Progenitor cell of endocrine pancreas (in vitro differentiated cells): ENCODE measurements at regions not wholly inside any gene's neighbourhood (a gene's known extent, or its start where the extent isn't known, plus 50 kb on each side); places are given as distances from the start of the nearest gene placed in this dataset.

Source experiments
- DNase-seq: peaks from one replicate; pipeline ENCODE4 v3.0.0; 2021; ENCODE audit warnings: low spot score; ENCODE audit not compliant: unreplicated experiment
- H3K27ac Mint-ChIP-seq: 2 replicates; pipeline ENCODE4 v1.8.0; 2021; ENCODE audit warnings: mild to moderate bottlenecking, moderate library complexity, mixed read lengths
- H3K27me3 Mint-ChIP-seq: 2 replicates; pipeline ENCODE4 v1.8.0; 2021; ENCODE audit warnings: mixed read lengths
- H3K36me3 Mint-ChIP-seq: 2 replicates; pipeline ENCODE4 v1.8.0; 2022; ENCODE audit warnings: mixed read lengths; ENCODE audit not compliant: insufficient read depth
- H3K4me1 Mint-ChIP-seq: 2 replicates; pipeline ENCODE4 v1.8.0; 2021; ENCODE audit warnings: low read depth, mixed read lengths
- H3K4me3 Mint-ChIP-seq: 2 replicates; pipeline ENCODE4 v1.8.0; 2021; ENCODE audit warnings: low read depth, mild to moderate bottlenecking, moderate library complexity, mixed read lengths
- H3K9me3 Mint-ChIP-seq: 2 replicates; pipeline ENCODE4 v1.8.0; 2021; ENCODE audit warnings: low read depth, mixed read lengths
- TF ChIP-seq, protein P1 (sequence below): fragments of 200-600 bp; sonication (generic); IDR thresholded peaks from one replicate; pipeline ENCODE4 v1.5.0; 2021; ENCODE audit warnings: antibody characterized with exemption, mild to moderate bottlenecking; ENCODE audit not compliant: unreplicated experiment

DNA sequence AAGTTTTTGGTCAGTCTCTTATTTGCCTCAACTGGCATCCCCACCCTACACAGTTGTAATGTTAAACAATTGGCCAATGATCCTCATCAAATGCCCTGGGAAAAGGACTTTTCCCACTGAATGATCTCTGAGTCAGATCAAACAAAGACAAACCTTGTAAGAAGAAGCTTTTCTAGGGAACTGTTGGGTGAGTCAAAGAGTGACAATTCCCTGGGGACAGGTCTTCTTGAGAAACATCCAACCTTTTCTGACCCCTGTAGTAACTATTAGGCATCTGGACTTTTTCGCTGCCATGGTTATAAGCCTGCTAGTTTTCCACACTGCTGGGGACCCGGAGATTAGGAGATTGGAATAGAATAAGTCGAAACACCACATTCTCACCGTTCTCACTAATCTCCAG, 789.8 kb upstream of the API5 start:
- Mint-ChIP-seq H3K9me3 (peaks cover 3% of the 10 kb centered on the region), H3K27me3 (no peaks in the 10 kb centered on the region), H3K36me3 (peaks cover 2% of the 10 kb centered on the region), H3K4me3 (no peak overlapping the region), H3K4me1 (peaks cover 10% of the 10 kb centered on the region), H3K27ac (no peak overlapping the region)
- no peak for DNase-seq
- TF ChIP-seq, protein P1, sequence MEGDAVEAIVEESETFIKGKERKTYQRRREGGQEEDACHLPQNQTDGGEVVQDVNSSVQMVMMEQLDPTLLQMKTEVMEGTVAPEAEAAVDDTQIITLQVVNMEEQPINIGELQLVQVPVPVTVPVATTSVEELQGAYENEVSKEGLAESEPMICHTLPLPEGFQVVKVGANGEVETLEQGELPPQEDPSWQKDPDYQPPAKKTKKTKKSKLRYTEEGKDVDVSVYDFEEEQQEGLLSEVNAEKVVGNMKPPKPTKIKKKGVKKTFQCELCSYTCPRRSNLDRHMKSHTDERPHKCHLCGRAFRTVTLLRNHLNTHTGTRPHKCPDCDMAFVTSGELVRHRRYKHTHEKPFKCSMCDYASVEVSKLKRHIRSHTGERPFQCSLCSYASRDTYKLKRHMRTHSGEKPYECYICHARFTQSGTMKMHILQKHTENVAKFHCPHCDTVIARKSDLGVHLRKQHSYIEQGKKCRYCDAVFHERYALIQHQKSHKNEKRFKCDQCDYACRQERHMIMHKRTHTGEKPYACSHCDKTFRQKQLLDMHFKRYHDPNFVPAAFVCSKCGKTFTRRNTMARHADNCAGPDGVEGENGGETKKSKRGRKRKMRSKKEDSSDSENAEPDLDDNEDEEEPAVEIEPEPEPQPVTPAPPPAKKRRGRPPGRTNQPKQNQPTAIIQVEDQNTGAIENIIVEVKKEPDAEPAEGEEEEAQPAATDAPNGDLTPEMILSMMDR: no peak

DNA sequence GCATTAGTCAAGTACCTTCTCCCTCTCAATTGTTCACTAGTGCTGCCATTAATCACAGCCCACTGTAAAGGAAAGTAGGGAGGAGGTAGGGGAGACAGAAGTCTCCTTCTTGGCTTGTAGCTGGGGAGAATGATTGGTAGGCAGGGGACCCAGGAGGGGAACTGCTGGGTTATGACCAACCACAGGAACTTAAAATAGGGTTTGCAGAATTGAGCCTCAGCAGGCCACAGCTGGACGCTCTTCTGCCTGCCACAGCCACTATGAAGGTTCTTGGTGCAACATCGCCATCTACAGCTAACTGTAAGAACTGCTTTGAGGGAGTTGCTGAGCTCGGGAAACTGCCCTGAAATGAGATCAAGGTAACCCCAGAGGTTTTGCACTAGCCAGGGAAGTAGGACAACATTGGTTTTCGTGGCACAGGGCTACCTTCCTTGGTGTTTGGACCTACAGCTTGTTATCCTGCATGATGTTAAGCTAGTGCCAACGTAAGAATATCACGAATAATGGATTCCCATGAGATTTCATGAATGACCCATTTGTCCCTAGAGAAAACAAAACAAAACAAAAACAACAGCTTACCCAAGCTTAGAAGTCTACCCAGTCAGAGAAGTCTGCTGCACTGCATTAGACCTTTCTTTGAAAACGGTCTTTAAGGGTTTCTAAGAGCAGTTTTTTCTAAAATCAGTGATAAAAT, 787.1 kb upstream of the API5 start:
- no peak overlapping the region for H3K27ac Mint-ChIP-seq
- DNase-seq: peak; percentile 59
- TF ChIP-seq, protein P1: peak; percentile 86
- no peaks in the 10 kb centered on the region for H3K27me3 Mint-ChIP-seq
- no peaks in the 10 kb centered on the region for H3K9me3 Mint-ChIP-seq
- no peaks in the 10 kb centered on the region for H3K36me3 Mint-ChIP-seq
- H3K4me3 Mint-ChIP-seq: no peak overlapping the region
- H3K4me1 Mint-ChIP-seq: peaks cover 10% of the 10 kb centered on the region

DNA sequence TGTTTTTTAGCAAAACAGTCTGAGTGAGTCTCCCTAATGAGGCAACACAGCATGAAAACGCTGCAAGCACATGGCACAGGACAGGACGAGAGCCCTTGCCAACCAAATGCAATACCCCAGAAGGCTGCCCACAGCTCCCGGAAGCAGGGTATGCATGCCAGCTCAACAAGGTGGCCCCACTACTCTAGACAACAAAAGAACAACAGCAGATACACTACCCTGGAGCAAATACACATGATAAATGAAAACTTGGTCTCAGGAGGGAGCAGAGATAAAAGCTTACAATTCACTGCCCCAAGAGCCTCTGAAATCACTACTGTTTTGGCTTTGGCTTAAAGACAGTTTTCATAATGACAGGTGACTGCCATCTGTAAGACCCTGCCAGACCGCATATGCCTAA, 785.4 kb upstream of the API5 start:
- no peaks in the 10 kb centered on the region for H3K27me3 Mint-ChIP-seq
- DNase-seq: no peak

DNA sequence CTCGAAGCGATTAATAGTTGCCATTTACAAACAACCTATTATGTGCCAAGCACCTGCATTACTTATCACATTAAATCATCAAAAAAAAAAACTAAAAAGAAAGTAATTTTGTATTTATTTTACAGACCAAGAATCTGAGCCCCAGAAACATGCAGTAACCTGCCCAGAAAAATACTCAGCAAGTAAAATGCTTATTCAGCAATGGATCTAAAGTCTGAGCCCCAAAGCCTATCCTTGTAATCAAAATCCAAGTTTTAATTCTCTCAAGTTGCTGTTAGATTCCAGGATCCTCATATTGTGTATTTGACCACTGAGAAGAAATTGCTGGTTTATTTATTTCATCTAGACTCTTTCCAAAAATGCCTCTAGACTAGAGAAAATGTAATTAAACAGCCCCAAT, 783.3 kb upstream of the API5 start:
- H3K4me1 Mint-ChIP-seq: peaks cover 4% of the 10 kb centered on the region
- TF ChIP-seq, protein P1: no peak
- no peaks in the 10 kb centered on the region for H3K27me3 Mint-ChIP-seq

More for the DNA sequence above, 785.4 kb upstream of the API5 start:
- Mint-ChIP-seq H3K4me1 (peaks cover 9% of the 10 kb centered on the region), H3K4me3 (no peak overlapping the region), H3K27ac (no peak overlapping the region), H3K9me3 (no peaks in the 10 kb centered on the region), H3K36me3 (no peaks in the 10 kb centered on the region)
- TF ChIP-seq, protein P1: no peak

DNA sequence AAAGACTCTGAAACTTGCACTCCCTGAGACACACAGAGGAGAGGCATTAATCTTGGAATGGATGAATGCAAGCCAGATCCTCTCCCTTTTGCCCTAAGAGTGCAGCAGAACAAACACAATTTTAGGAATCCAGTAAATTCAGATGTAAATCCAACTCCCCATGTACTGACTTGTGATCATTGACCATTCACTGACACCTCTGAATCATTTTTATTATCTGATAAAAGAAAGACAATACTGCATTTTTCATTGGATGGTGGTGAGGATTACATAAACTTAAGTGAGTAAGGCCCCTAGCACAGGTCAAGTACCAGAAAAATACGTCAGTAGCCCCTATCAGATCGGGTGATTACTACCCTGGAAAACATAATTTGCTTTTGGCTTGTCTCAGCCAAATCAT, 782.9 kb upstream of the API5 start:
- DNase-seq: no peak
- Mint-ChIP-seq H3K4me1 (peaks cover 4% of the 10 kb centered on the region), H3K27ac (no peak overlapping the region), H3K4me3 (no peak overlapping the region), H3K36me3 (no peaks in the 10 kb centered on the region), H3K27me3 (no peaks in the 10 kb centered on the region), H3K9me3 (no peaks in the 10 kb centered on the region)
- TF ChIP-seq, protein P1: no peak

More for the DNA sequence above, 783.3 kb upstream of the API5 start:
- H3K9me3 Mint-ChIP-seq: no peaks in the 10 kb centered on the region
- no peak for DNase-seq
- H3K27ac Mint-ChIP-seq: no peak overlapping the region
- no peaks in the 10 kb centered on the region for H3K36me3 Mint-ChIP-seq
- no peak overlapping the region for H3K4me3 Mint-ChIP-seq
